GM12873 (cell line): ENCODE measurements at regions not wholly inside any gene's neighbourhood (a gene's known extent, or its start where the extent isn't known, plus 50 kb on each side); places are given as distances from the start of the nearest gene placed in this dataset.

Source experiments
- CTCF ChIP-seq: IDR thresholded peaks from 2 replicates; pipeline ENCODE4 v1.5.1; 2012; ENCODE audit warnings: low read depth, mild to moderate bottlenecking, moderate library complexity, low read length, control low read depth; ENCODE audit not compliant: insufficient read depth; ENCODE audit errors: missing control alignments

GRCh38 chr21:31397939-31398338, 53.9 kb upstream of the TIAM1 start:
- no peak for TF ChIP-seq CTCF

- TF ChIP-seq CTCF: no peak
These were observed 53.5 kb upstream of the TIAM1 start for GRCh38 chr21:31397515-31397926.

- no peak for TF ChIP-seq CTCF
These were observed 53.0 kb upstream of the TIAM1 start for GRCh38 chr21:31397030-31397429.

GRCh38 chr21:31396399-31396798, 52.3 kb upstream of the TIAM1 start:
- no peak for TF ChIP-seq CTCF

- no peak for TF ChIP-seq CTCF
These were observed 51.7 kb upstream of the TIAM1 start for GRCh38 chr21:31395791-31396190.

- TF ChIP-seq CTCF: no peak
These were observed 51.2 kb upstream of the TIAM1 start for GRCh38 chr21:31395268-31395667.

GRCh38 chr21:31394309-31394708, 50.2 kb upstream of the TIAM1 start:
- no peak for TF ChIP-seq CTCF
